Left lung (tissue), 4 donors: ENCODE measurements at regions not wholly inside any gene's neighbourhood (a gene's known extent, or its start where the extent isn't known, plus 50 kb on each side); places are given as distances from the start of the nearest gene placed in this dataset.
"Not testable (repeated sequence)": the region's sequence is repeated elsewhere in the genome, so short reads cannot be mapped to it uniquely, and the experiment has no call there.

Experiments used
- ATAC-seq: fragments of 200-7000 bp; cut with Tn5 transposase; one replicate; pipeline ENCODE4 v1.9.1; 2020; ENCODE audit warnings: moderate library complexity
- DNase-seq, 4 donors: peaks; one replicate each; pipeline ENCODE4 v3.0.0-alpha.2; 2013 to 2020
- H3K27ac ChIP-seq, 2 donors: fragments of 200-600 bp; sonication (generic) in 1 of 2; one replicate each; pipeline versions ENCODE4 v1.5.0 to v1.8.0; 2020 to 2021
- H3K27me3 ChIP-seq, 2 donors: fragments of 200-600 bp; sonication (generic) in 1 of 2; one replicate each; pipeline versions ENCODE4 v1.5.0 to v1.8.0; 2020 to 2021
- H3K36me3 ChIP-seq, 2 donors: fragments of 200-600 bp; sonication (generic) in 1 of 2; one replicate each; pipeline versions ENCODE4 v1.5.0 to v1.8.0; 2020 to 2021
- H3K4me1 ChIP-seq, 2 donors: fragments of 200-600 bp; one replicate each; pipeline ENCODE4 v1.8.0; 2021
- H3K4me3 ChIP-seq, 2 donors: fragments of 200-600 bp; sonication (generic) in 1 of 2; one replicate each; pipeline versions ENCODE4 v1.5.0 to v1.8.0; 2020 to 2021; ENCODE audit warnings: mild to moderate bottlenecking in 1 of 2
- H3K9me3 ChIP-seq, 2 donors: fragments of 200-600 bp; sonication (generic) in 1 of 2; one replicate each; pipeline versions ENCODE4 v1.5.0 to v1.8.0; 2020 to 2021
- CTCF ChIP-seq, 2 donors: fragments of 200-600 bp; sonication (generic) in 1 of 2; IDR thresholded peaks; one replicate each; pipeline versions ENCODE4 v1.5.0 to v1.8.0; 2021; ENCODE audit warnings: antibody characterized with exemption in 2 of 2
- intact Hi-C, 2 donors: fragments of 100-400 bp; cut with DNase I; formaldehyde crosslinking; loops; one replicate each; pipeline versions ENCODE4 v1.11.2 to v1.14.2; 2022
- donor health status: DM: no; HTN: yes; CAD: no.
- donor health status: DM: no; HTN: no; CAD: no.

DNA sequence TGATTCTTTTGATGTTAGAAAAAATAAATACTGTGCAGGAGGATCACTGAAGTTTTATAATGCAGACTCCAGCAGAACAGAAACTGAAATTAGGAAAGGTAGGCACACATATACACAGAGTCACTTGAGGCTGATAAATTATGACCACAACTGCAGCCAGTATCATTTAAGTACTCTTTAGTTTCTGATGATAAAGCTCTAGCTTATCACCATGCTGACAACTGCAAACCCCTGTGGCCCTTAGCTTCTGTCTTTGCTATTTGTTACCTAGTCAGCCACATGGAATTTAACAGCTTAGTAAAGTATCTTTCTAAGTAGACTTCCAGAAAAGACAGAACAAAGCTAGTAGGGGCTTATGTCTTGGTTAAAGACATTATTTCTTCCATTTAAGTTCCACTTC lies 734.8 kb upstream of the CDH6 start:
- Histone ChIP-seq H3K9me3 (peaks cover 0 to 14% of the 10 kb centered on the region in 2 donors), H3K4me1 (no peaks in the 10 kb centered on the region), H3K36me3 (no peaks in the 10 kb centered on the region), H3K27me3 (no peaks in the 10 kb centered on the region), H3K27ac (no peak overlapping the region), H3K4me3 (no peak overlapping the region)
- no peak for TF ChIP-seq CTCF (IDR thresholded peaks at IDR 0.05)
- no peak for ATAC-seq
- intact Hi-C loops: no loop called here
- no peak for DNase-seq

GRCh38 chr5:30455484-30455883 lies 738.0 kb upstream of the CDH6 start:
- H3K27ac ChIP-seq, ATAC-seq, intact Hi-C loops, DNase-seq, H3K4me1 ChIP-seq, H3K27me3 ChIP-seq, H3K4me3 ChIP-seq, H3K36me3 ChIP-seq, H3K9me3 ChIP-seq: not testable (repeated sequence)

- Histone ChIP-seq H3K4me3 (no peak overlapping the region), H3K27me3 (no peaks in the 10 kb centered on the region), H3K36me3 (no peaks in the 10 kb centered on the region), H3K4me1 (no peaks in the 10 kb centered on the region), H3K9me3 (peaks cover 0 to 8% of the 10 kb centered on the region in 2 donors), H3K27ac (no peak overlapping the region)
- intact Hi-C loops: no loop called here
- ATAC-seq: no peak
- TF ChIP-seq CTCF (IDR thresholded peaks at IDR 0.05): no peak
- DNase-seq: no peak
Observed at GRCh38 chr5:30453168-30453567, 740.3 kb upstream of the CDH6 start.

DNA sequence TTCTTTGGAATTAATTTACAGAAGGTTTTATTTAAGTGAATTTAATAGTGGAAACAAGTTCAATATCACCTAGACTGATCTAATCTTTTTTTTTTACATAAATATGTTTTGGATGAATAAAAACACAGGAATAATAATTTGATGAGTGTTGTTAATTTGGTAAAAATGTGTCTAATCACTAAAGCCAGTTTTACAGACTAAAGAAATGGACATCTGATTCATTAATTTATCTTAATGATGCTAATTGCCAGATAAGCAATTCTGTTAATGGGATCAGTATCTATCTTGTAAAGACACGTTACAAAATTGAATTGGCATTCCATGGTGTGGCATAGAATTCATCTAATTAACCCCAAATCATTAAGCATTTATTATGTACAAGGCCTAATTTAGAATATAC lies 743.3 kb upstream of the CDH6 start:
- no peak overlapping the region for H3K4me3 ChIP-seq
- DNase-seq: no peak
- H3K36me3 ChIP-seq: no peaks in the 10 kb centered on the region
- H3K27me3 ChIP-seq: no peaks in the 10 kb centered on the region
- no peaks in the 10 kb centered on the region for H3K4me1 ChIP-seq
- intact Hi-C loops: no loop called here
- TF ChIP-seq CTCF (IDR thresholded peaks at IDR 0.05): no peak
- H3K9me3 ChIP-seq: no peaks in the 10 kb centered on the region
- no peak overlapping the region for H3K27ac ChIP-seq
- ATAC-seq: no peak

DNA sequence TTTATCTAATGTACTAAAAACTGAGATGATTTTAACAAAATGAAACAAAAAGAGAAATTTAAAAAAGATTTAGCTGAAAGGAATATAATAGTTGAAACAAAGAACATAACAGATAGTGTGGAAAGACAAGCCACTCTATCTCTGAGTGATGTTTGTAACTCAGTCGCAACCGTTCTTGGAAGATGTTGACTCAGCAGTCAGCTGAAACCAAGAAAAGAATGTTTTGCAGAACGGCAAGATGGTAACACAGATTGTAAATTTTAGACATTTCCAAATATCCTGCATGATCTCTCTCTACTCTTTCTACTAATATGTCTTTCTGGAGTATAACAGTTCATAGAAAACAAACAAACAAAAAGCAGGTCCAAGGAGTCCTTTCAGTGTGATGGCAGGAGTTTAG lies 746.1 kb upstream of the CDH6 start:
- Histone ChIP-seq H3K9me3 (peaks cover 0 to 6% of the 10 kb centered on the region in 2 donors), H3K27ac (no peak overlapping the region), H3K4me3 (no peak overlapping the region), H3K36me3 (no peaks in the 10 kb centered on the region), H3K27me3 (no peaks in the 10 kb centered on the region), H3K4me1 (no peaks in the 10 kb centered on the region)
- no peak for DNase-seq
- no peak for TF ChIP-seq CTCF (IDR thresholded peaks at IDR 0.05)
- intact Hi-C loops: no loop called here
- no peak for ATAC-seq

DNA sequence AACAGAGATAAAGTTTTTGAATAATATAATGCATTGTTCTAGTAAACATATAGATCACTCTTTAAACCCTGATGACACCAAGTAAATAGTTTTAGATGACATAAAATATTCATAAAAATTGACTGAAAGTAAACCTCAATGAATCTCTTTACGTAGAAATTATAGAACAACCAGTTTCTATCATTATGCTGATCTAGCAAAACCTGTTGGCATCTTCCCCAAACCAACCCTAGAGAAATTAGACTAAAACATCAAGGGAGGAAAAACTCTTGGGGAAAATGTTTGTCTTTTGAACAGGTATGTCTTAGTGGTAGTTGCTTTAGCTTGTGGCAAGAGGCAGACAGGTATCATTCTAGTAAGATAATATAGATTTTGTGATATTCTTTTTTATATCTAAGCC lies 747.0 kb upstream of the CDH6 start:
- no peak for TF ChIP-seq CTCF (IDR thresholded peaks at IDR 0.05)
- Histone ChIP-seq H3K4me3 (no peak overlapping the region), H3K4me1 (no peaks in the 10 kb centered on the region), H3K36me3 (no peaks in the 10 kb centered on the region), H3K27ac (no peak overlapping the region), H3K9me3 (peaks cover 0 to 10% of the 10 kb centered on the region in 2 donors), H3K27me3 (no peaks in the 10 kb centered on the region)
- intact Hi-C loops: no loop called here
- ATAC-seq (no peak), DNase-seq (no peak)
